GM21526 (cell line): ENCODE measurements at regions not wholly inside any gene's neighbourhood (a gene's known extent, or its start where the extent isn't known, plus 50 kb on each side); places are given as distances from the start of the nearest gene placed in this dataset.

Experiments used
- ATAC-seq: cut with Tn5 transposase; IDR thresholded peaks from one replicate; pipeline ENCODE4 v1.9.1; 2021; ENCODE audit warnings: moderate library complexity; ENCODE audit not compliant: unreplicated experiment, low FRiP score

DNA sequence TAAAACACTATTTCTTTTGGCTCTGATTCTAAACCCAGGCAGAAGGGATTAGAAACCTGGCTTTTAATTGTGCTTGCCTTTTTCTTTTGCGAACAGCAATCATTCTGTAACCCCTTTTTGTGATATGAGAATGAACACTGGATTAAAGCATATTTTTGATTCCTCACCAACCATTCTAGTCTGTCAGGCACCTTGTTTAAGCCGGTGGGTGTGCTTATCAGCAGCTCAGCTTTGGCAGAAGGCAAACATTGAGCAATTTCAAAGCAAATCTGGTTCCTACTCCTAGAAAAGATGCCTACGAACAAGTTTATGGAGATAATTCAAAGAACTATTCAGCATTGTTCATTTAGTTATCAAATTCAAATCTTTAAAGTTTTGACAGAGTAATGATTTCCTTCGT lies 265.1 kb upstream of the FAM241A start:
- ATAC-seq = no peak

- no peak for ATAC-seq
Measured at GRCh38 chr4:111883557-111883999, 261.7 kb upstream of the FAM241A start.

DNA sequence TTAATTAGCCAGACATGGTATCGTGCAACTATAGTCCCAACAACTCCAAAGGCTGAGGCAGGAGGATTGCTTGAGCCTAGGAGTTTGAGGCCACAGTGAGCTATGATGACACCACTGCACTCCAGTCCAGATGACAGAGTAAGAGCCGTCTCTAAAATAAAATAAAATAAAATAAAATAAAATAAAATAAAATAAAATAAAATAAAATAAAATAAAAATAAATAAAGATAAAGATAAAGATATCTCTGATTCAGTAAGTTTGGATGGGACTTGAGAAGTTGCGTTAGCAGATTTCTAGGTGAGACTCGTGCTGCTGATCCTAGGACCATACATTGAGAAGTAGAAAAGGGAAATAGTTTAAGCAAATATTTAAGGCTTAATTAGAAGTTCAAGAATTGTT lies 254.8 kb upstream of the FAM241A start:
- ATAC-seq = no peak

- ATAC-seq = peak; percentile 82
Measured at GRCh38 chr4:111905511-111905910, 239.7 kb upstream of the FAM241A start.

DNA sequence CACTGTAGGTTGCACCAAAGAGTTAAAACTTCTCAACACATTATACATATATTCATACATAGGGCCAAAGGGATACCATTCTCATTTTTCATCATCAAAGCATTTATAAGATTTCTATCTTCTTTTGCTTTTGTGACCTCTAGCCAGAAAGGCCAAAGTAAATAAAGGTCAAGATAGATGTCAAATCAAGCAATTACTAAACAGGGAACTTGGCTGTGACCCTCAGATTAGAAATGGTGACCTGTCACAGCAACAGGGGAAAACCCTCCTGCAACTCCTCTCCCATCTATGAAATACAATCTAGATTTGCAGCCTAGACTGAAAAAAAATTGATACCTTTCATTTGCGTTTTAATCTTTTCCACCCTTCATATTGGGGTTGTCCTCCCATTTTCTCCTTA lies 225.6 kb upstream of the FAM241A start:
- ATAC-seq = no peak

DNA sequence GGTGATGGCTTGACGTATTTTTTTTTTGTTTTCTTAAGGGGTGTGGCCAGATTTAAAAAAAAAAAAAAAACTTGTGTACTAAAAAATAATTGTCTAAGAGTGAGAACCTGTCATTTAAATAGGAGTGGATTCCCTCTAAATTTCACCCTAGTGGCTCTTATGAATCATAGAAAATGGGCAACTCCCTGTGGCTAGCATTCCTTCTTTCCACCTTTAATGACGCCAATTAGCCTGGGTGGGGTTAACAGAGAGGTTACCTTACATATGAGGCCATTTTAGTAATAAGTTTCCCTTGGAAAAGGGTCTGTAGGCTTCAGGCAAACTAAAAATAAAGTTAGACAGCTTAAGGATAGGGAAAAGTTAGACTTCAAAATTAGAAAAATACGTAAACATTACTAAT lies 223.5 kb upstream of the FAM241A start:
- no peak for ATAC-seq

- ATAC-seq = no peak
Measured at GRCh38 chr4:111923786-111924185, 221.5 kb upstream of the FAM241A start.

DNA sequence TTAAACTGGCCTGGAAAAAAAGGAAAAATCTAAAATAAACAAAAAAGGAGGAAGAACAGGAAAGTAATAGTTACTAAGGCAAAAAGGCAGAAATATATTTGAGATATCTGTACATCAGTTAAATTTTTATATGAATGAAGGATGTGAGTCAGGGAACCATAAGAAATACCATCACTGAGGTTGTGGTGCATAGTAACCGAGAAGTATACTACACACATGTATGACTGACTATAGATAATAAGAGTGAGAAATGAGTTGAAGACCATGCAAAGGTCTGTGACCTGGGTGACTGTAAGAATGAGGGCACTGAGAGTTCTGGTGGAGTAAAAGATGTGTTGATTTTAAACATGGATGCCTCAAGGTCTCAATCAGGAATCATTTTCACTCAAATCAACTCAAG lies 220.6 kb upstream of the FAM241A start:
- no peak for ATAC-seq

DNA sequence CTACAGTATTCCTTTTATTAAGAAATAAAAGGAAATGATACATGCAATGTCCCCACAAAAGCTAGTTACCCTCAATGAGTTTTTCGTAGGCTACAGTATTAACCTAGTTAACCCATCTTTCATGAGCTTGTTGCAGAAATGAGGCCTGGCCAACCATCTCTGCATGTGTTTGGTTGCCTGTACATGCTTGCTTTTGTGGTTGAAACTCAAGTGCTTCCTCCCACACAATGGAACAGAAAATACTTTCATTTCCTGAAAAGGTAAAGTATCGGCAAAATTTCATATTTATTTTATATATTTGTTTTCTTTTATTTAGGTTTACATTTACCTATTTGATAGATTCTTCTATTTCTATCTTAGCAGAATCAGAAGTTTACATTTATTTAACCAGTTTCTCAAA lies 214.6 kb upstream of the FAM241A start:
- peak; percentile 100 for ATAC-seq

DNA sequence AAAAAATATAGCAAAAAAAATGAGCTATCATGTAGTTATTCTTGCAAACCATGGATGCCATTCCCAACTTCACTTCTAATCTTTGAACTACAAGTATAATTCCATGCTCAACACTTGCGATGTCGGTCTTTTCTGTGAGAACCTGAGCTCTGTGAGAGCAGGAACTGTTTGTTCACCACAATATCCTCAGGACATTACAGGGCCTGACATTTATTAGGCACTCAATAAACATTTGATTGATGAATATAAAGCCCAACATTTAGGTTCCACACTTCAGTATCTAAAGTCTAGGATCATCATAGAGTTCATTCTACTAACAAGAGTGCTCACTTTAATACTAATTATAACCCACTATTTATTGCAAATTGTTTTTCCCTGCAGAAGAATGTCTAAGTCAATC lies 211.6 kb upstream of the FAM241A start:
- no peak for ATAC-seq

GRCh38 chr4:111934314-111934713 lies 210.9 kb upstream of the FAM241A start:
- no peak for ATAC-seq

DNA sequence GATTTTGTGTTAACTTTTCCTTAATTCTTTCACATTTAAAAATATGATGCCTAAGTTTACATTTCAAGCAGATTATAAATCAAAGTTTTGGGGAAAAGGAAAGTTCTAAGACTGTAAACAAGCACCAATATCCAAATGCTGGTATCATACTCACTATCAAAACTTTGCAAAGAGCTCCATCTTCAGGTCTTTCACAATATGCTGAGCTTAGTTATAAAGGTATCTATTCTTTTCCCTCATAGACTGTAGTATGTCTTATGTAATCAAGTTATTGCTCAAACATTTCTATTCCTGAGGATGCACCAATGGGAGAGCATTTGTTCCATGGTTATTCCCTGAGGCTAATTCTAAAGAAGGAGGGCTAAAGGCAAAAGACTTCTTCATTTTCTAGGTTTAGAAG lies 207.9 kb upstream of the FAM241A start:
- ATAC-seq = peak; percentile 83

GRCh38 chr4:111941957-111942356 lies 203.3 kb upstream of the FAM241A start:
- ATAC-seq = no peak

DNA sequence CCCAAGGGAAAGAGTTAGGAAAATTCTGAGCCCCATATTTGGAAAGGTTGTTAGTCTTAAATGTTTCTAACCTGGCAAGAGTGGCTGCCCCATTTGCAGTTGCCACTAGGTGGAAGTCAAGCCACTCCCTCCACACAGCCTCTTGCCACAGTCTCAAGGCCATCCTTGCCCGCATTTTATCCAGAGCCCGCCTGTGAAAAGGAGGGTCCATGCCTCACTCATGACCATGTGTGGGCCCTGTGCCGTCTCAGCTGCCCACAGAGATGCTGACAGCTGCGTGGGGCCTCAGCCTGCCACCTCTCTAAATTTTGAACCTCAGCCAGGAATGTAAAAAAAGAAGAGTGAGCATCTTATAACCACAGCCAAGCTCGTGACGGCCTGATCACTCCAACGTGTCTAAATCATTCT lies 201.5 kb upstream of the FAM241A start:
- peak; percentile 84 for ATAC-seq

DNA sequence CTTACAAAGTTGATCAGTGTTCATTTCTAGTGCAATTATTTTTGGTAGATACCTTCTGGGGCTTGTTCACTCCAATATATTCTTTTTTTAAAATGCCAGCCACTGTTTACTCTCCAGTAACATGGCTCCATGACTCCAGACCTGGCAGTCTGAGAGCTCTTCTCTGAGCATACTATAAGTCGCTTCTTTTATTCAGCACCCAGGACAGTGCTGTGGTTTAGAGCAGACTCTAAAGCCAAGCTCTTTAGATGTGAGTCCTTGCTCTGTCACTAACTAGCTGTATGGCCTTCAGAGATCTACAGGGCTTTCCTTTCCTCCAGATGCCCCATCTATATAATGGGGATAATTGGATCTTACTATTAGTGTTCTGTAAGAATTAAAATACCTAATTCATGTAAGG lies 200.2 kb upstream of the FAM241A start:
- no peak for ATAC-seq

- ATAC-seq = no peak
Measured at GRCh38 chr4:111946800-111947199, 198.5 kb upstream of the FAM241A start.

DNA sequence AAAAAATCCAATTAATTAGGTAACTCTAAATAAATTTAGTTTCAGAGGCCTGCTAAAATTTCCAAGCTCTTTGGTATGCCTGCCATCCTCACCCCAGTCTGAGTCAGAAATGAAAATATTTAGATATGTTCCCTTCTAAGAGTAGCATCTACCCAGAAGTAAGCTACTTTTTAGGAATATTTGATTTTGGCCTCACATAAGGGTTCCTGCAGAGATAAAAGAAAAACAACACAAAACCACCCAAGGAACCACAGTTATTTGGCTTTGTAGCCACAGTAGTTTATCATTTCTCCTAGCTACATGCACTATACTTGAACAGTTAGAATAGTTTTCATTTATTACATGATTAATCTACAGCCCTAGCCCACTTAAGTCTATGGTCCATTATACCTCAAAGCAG lies 192.6 kb upstream of the FAM241A start:
- ATAC-seq = no peak

DNA sequence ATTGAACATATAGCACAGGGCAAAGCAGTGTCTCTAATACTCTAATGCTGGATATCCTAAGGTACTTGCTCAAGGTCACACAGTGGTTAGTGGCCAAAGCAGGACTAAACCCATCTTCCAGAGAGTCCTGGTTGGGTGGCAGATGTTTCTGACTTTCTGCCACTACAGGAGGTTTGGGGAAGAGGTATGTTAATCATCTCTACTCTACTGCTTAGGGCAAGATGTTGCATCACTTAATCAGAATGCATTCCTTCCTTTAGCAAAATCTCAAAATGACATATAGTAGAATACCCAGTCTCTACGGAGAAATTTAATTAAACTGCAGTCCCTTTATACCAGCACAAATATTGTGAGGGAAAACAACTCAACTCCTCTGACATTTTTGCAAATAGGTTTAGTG lies 190.7 kb upstream of the FAM241A start:
- ATAC-seq = no peak

- no peak for ATAC-seq
Measured at GRCh38 chr4:111955001-111955400, 190.3 kb upstream of the FAM241A start.

GRCh38 chr4:111957116-111957515 lies 188.1 kb upstream of the FAM241A start:
- ATAC-seq = no peak

- ATAC-seq = no peak
Measured at GRCh38 chr4:111957997-111958396, 187.3 kb upstream of the FAM241A start.

DNA sequence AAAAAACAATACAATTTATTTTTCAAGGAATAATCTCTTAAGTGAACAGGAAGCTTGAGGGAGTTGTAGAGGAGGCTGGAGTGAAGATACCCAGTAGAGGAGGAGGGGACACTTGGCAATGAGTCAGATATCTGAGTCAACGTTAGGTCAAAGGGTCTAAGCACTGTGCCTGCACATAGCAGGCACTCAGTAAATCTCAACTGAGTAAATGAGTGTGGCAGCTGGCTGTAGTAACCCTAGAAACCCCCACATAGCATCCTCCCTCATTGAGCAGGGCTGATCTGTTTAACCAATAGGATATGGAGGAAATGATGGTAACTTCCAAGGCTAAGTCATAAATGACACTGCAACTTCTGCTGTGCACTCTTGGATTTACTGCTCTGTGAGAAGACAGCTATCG lies 186.0 kb upstream of the FAM241A start:
- ATAC-seq = no peak

- peak; percentile 90 for ATAC-seq
Measured at GRCh38 chr4:111960241-111960667, 185.0 kb upstream of the FAM241A start.
